NCI-H748 treated with DMSO at 0.1 percent for 48 hours (cell line): ENCODE measurements at regions not wholly inside any gene's neighbourhood (a gene's known extent, or its start where the extent isn't known, plus 50 kb on each side); places are given as distances from the start of the nearest gene placed in this dataset.
"Not testable (repeated sequence)": the region's sequence is repeated elsewhere in the genome, so short reads cannot be mapped to it uniquely, and the experiment has no call there.

Experiments
- DNase-seq: peaks from one replicate; lab custom pipeline; 2025; lab: John Stamatoyannopoulos, UW

- no peak for DNase-seq
Measured at GRCh38 chr4:167939863-167940616, 152.3 kb upstream of the ANXA10 start.

- no peak for DNase-seq
Measured at GRCh38 chr4:167943872-167944505, 148.3 kb upstream of the ANXA10 start.

GRCh38 chr4:167944721-167945120, 147.6 kb upstream of the ANXA10 start:
- no peak for DNase-seq

GRCh38 chr4:167955006-167955405, 137.3 kb upstream of the ANXA10 start:
- DNase-seq: no peak

GRCh38 chr4:167956676-167957075, 135.7 kb upstream of the ANXA10 start:
- no peak for DNase-seq

GRCh38 chr4:167964766-167965373, 127.5 kb upstream of the ANXA10 start:
- DNase-seq: no peak

GRCh38 chr4:167966143-167966542, 126.2 kb upstream of the ANXA10 start:
- DNase-seq: no peak

GRCh38 chr4:167973513-167973912, 118.8 kb upstream of the ANXA10 start:
- no peak for DNase-seq

GRCh38 chr4:167985565-167985964, 106.8 kb upstream of the ANXA10 start:
- no peak for DNase-seq

GRCh38 chr4:167986044-167986443, 106.3 kb upstream of the ANXA10 start:
- no peak for DNase-seq

- no peak for DNase-seq
Measured at GRCh38 chr4:167987285-167987684, 105.1 kb upstream of the ANXA10 start.

- no peak for DNase-seq
Measured at GRCh38 chr4:167989815-167990214, 102.5 kb upstream of the ANXA10 start.

- not testable (repeated sequence) for DNase-seq
Measured at GRCh38 chr4:168008112-168008511, 84.2 kb upstream of the ANXA10 start.

- no peak for DNase-seq
Measured at GRCh38 chr4:168019019-168019651, 73.2 kb upstream of the ANXA10 start.

GRCh38 chr4:168019921-168020320, 72.4 kb upstream of the ANXA10 start:
- no peak for DNase-seq

- DNase-seq: no peak
Measured at GRCh38 chr4:168021666-168022065, 70.7 kb upstream of the ANXA10 start.

- no peak for DNase-seq
Measured at GRCh38 chr4:168028568-168028967, 63.8 kb upstream of the ANXA10 start.

GRCh38 chr4:168028970-168029597, 63.3 kb upstream of the ANXA10 start:
- no peak for DNase-seq

- DNase-seq: no peak
Measured at GRCh38 chr4:168037676-168038075, 54.7 kb upstream of the ANXA10 start.

GRCh38 chr4:168039593-168039992, 52.7 kb upstream of the ANXA10 start:
- no peak for DNase-seq
